DMS53 treated with DMSO at 0.1 percent for 48 hours (cell line): ENCODE measurements at regions not wholly inside any gene's neighbourhood (a gene's known extent, or its start where the extent isn't known, plus 50 kb on each side); places are given as distances from the start of the nearest gene placed in this dataset.

Experiments
- DNase-seq: peaks from one replicate; lab custom pipeline; 2025; ENCODE audit not compliant: unreplicated experiment; lab: John Stamatoyannopoulos, UW

DNA sequence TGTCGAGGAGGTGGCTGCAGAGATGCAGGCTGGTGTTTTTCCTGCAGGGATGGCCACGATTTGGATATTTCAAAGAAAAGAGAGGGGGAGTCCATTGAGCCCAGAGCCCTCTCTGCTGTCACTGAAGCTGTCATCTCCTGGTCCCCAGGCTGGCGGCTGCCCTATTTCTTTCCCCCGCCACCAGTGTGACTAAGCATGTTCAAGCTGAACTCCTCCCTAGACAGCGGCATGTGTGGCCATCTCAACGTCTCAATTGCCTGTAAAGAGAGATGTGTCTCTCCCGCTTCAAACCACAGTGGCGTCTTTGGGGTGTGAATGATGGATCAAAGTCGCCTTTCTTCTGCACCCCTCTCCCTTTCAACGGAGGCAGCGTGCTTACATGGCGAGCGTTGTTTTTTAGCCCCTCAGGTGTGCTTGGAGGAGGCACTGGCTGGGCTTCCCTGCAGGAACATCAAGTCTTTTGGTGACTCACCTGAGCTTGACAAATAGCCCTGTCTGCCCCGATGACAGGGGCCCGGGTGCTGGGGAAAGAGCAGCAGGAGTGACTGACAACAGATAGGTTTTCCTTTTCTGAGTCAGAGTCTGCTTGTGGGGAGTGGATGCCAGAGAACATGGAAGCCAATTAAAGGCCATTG, 346.4 kb upstream of the AJAP1 start:
- no peak for DNase-seq

DNA sequence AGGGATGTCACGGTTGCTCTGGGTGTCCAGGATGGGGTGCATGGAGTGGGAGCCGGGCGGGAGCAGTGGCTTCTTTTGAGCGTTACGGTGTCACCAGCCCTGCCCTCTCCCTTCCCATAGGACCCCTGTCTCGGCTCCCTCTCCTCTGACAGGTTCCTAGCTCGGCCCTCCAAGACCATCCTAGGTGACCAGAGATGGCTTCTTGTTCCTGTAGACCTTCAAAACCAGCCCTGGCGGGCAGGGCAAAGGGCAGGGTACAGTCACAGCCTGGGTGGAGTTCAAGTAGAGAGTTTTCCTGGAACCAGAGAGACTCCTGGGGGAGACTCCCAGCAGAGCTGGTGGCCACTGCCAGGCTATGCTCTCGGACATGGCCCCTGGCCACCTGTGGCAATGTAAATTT, 345.6 kb upstream of the AJAP1 start:
- no peak for DNase-seq

DNA sequence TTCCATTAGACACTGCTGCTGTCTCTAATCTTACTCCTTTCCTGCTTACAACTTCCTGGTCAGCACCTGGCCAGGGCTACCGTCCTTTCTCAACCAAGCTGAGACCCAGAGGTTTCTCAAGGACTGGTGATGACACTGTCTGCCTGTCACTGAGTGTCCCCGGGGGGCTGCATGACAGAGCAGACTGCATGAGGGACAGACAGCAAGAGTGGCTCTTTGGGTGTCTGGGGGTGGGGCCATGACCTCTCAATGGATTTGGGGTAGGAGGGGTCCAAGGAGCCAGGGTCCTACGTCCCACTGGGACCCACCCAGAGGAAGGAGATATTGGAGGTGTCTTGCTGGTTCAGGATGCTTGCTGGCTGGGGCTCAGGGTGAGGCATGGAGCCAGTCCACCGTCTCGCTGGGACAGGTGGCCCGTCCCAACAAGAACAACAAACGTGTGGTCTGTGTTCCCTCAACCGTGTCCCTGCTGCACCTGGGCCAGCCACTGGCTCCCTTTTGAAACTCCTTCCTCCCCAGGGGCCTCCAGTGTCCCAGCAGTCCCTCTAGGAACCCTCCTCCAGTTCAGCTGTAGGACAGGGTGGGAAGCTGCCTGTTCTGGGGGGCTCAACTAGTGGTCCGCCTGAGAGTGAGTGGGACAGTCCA, 344.6 kb upstream of the AJAP1 start:
- no peak for DNase-seq

DNA sequence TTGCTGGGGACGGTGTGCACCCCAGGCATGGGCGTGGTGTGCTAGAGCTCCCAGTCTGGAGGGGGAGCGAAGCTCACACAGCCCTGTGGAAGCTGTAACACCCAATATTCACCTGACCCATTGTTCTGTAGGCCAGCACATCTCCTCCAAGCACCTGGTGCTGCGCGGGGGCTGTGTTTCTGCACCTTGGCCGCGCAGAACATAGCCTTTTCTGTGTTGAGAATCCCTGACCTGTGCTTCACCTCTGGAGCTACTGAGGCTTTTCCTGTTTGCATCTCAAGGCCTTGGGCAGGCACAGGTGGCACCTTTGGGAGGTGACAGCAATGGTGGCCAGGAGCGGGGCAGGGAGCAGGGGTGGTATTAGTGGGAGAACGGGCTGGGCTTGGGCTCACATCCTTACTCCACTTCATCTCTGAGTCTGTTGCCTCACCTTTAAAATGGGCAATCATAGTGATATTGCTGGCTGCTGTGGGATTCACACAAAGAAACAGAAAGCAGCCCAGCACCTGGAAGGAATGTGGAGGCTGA, 343.9 kb upstream of the AJAP1 start:
- no peak for DNase-seq

DNA sequence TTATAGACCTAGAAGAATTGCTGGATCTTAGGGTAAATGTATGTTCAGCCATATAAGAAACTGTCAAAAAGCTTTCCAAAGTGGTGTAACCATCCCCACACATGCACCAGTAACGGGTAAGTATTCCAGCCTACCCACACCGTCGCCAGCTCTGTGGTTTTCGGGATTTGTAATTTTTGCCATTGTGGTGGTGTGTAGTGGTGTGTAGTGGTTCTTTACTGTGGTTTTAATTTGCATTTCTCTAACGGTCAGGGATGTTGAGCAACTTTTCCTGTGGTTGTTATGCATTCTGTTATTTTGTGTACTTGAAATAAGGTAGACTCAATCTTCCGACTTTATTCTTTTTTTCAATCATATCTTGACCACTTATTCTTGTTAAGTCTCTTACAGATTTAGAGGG, 342.4 kb upstream of the AJAP1 start:
- no peak for DNase-seq

DNA sequence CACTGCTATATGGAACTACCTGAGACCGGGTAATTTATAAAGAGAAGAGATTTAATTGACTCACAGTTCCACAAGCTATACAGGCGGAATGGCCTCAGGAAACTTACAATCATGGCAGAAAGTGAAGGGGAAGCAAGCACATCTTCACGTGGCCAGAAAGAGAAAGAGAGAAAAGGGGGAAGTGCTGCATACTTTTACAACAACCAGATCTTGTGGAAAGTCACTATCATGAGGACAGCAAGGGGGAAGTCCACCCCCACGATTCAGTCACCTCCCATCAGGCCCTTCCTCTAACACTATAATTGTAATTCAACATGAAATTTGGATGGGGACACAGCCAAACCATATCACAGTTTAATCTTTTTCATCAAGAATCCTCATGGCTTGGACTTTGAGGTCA, 339.2 kb upstream of the AJAP1 start:
- DNase-seq: no peak

DNA sequence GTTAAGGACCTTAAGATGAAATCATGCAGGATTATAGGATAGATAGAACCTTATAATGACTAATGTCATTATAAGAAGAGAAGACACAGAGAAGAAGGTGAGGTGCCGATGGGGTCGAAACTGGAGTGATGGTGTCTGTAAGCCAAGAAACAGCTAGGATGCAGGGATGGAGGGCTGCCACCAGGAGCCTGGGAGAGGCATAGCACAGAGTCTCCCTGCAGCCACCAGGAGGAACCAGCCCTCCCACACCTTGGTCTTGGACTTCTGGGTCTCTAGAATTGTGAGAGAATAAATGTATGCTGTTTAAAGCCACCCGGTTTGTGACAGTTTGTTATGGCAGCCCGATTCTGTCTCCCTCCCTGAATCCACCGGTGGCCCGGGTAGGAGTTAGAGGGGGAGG, 337.2 kb upstream of the AJAP1 start:
- DNase-seq: no peak

DNA sequence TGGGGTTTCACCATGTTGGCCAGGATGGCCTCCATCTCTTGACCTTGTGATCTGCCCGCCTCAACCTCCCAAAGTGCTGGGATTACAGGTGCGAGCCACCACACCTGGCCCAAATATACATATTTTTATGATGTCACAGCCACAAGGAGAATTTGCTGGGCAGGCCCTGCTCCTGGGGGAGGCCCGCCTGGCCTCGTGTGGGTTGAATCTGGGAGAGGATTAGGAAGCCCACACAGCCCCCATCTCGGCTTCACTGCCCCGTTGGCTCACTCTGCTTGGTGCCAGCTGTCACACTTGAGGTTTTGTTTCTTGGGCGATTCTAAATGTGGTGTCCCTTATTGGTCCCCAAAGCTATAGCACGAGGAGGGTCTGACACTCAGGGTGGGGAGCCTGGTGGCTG, 335.7 kb upstream of the AJAP1 start:
- DNase-seq: no peak

DNA sequence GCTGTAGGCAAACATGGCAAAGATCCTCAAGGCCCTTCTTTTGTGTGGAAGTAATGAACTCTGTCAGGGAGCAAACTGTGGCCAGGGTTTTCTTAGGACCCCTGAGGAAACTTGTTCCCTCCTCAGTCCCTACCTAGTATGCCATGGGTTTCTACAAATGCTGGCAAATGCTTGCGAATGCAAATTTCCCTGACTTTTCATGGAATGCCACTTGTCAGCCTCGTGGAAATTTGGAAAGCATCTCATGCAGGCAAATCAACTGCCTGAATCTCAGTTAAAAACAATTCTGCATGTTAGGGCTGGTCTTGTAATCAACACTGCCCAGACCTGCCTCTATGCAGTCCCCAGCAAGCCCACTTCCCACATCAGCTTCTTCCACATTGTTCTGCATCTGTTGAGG, 334.9 kb upstream of the AJAP1 start:
- no peak for DNase-seq

DNA sequence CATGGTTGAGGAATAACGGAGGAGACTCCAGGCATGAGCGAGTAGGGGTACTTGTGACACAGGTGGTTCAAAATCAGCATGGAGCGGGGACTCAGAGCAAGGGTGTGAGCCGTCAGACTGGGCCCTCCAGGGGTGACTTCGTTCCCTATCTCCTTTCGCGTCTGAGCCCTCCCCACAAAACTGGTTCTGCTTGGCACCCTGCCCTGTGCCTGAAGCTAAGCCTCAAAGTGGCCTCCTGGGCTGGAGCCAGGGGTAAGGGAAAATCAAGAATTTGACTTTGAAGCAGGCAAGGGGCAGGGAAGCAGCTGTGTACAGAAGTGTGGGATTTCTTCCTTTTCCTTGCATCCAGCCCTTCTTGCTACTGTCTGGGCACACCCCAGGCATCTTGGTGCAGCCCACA, 331.5 kb upstream of the AJAP1 start:
- no peak for DNase-seq

DNA sequence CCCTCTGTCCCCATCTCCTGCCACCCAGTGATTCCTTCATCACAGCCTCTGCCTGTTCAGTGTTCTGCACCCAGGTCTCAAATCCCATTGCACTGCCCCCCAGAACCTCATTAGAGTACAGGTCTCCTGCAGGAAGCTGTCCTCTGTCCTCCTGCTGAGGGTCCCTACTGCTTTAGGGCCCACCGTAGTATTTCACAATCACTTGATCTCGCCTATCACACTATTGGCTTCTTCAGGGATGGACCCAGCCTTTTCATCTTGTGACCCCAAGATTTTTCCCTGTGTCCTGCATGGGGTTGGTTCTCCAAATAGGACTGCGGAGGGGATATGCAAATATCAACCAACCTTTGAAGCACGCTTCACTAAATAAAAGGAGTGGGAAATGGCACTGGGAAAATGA, 331.1 kb upstream of the AJAP1 start:
- DNase-seq: no peak

DNA sequence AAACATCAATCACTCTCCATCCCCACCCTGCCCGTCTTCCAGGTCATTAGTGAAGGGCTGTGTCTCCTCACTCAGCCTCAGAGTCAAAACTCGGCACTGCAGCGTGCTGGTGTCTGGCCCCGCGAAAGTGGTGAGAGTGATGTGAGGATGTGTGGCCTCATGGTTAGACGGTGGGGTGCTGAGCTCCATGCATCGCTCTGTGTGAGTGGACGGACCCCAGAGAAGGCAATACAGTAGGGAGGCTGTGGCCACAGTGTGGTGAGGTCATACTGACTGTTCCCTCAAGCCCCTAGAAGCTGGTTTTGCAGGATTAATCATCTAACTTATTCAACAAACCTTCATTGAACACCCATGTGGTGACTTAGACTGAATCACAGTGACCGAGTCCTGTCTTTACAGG, 329.9 kb upstream of the AJAP1 start:
- DNase-seq: no peak

DNA sequence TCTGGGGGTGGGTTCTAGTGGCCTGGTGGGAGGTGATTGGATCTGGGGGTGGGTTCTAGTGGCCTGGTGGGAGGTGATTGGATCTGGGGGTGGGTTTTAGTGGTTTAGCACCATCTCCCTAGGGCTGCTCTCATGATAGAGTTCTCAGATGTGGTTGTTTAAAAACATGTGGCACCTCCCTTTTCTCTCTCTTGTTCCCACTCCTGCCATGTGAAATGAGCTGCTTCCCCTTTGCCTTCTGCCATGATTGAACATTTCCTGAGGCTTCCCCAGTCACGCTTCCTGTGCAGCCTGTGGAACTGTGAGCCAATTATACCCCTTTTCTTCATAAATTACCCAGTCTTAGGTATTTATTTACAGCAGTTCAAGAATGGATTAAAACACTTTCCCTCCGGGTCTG, 327.3 kb upstream of the AJAP1 start:
- no peak for DNase-seq

DNA sequence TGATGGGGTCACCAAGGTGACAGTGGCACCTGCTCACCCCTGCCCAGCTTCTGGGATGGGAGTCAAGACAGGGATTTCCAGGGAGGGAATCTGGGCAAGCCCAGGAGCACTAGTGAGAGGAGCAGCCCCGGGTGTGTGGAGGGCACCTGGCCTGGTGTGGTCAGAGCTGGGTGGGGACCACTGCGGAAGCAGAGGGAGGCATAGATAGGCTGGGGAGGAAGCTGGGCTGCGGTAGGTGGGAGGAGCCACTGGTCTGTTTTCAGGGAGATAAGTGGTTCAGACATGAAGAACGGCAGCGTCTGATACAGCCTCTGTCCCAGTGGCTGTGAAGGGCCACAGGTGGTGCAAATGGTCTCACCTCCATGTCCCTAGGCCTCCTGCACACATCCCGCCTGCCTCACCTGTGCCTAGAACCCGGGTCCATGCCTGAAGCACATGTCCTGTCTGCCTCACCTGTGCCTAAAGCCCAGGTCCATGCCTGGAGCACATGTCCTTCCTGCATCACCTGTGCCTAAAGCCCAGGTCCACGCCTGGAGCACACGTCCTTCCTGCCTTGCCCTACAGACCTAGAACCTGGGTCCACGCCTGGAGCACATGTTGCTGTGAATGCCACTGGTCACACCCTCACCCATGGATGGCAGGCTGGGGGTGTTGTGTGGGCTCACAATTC, 325.9 kb upstream of the AJAP1 start:
- DNase-seq: no peak

DNA sequence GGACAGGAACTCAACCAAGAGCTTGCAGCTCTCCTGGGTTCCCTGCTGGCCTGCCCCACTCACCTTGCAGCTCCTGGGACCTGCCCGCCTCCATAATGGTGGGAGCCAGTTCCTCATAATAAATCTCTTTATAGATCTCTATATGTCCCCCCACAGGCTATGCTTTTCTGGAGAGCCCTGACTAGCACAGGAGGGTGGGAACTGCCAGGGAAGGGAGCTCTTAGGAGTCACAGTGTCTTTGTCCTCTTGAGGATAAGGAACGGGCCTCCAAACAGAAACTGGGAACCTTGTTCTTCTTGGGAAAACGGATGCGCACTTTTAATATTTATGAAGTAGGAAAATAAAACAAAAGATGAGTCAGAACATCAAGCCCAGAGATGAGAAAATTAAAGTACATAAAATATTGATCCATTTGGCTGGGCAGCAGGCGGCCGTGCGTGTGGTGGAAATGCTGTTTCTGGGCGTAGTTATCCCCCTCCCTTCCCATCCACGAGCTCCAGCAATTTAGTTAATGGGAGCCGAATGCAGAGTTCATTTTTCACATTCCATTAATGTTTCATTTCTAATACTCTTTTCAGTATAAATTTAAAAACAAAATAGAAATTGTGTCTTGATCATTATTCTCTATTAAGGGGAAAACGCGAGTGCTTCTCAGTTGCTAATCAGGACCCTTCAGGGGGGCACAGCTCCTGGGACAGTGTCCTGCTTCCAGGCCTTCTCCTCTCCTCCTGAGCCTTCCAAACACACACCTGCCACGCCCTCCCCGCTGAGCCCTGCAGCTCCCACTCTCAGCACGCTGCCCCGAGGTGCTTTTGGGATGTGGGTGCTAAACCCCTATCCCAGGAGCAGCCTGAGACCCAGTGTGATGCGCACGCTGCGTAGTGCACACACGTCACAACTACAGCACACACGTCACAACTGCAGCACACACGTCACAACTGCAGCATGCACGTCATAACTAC, 323.3 kb upstream of the AJAP1 start:
- no peak for DNase-seq

DNA sequence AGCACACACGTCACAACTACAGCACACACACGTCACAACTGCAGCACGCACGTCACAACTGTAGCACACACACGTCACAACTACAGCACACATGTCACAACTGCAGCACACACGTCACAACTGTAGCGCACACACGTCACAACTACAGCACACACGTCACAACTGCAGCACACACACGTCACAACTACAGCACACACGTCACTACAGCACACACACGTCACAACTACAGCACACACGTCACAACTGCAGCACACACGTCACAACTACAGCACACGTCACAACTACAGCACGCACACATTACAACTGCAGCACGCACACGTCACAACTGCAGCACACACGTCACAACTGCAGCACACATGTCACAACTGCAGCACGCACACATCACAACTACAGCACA, 322.6 kb upstream of the AJAP1 start:
- DNase-seq: no peak

DNA sequence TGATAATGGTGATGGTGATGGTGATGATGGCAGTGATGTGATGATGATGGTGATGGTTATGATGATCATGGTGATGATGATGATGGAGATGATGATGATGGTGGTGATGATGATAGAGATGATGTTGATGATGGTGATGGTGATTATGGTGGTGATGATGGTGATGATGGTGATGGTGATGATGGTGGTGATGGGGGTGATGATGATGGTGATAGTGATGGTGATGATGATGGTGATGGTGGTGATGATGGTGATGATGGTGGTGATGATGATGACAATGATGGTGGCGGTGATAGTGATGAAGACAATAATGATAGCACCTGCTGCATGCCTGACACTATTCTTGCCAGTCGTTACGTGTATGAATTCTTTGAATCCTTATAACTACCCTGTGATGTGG, 317.9 kb upstream of the AJAP1 start:
- DNase-seq: no peak

DNA sequence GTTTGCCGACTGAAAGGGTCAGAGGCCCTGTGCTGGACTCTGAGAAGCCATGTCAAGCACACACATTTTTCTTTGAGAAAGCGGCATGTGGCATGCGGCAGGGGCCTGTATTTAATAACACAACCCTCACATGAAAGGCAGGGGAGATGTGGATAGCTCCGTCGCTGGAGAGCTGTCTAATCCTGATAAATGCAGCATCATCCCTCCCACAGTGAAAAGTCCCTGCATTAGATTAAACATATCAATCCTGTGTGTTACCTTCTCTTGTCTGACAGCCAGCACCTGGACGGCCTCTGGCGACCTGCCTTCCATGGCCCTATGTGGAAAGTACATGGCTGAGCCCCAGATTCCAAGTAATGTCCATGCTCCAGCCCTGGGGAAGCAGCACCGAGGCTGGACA, 313.0 kb upstream of the AJAP1 start:
- DNase-seq: no peak

DNA sequence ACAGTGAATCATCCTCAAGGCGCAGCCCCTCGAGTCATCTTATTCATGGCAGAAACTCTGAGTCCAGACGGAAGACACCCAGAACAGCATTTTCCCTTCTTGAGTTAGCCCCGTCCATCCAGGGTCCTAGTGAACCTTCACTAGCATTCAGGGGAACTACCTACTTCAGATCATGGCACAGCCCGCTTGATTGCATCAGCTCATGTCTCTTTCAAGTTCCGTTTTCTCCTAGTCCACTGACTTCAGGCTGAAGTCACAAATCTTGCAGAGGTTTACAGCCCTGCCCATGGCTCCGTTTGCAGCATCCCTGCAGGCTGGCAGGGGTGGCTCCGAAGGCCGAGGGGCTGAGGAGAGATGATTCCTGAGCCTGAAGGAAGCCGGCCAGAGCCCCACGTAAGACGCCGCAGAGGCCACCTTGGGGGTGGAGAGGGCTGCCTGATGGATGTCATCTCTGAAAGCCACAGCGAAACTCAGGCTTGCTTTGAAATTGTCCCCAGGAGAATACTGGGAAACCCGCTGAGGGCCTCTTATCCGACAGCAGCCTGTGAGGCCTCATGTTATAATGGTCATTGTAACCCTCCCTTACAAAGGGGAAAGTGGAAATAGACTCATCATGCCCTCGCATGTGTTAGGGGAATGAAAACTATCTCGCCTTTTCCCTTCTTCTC, 310.2 kb upstream of the AJAP1 start:
- no peak for DNase-seq

DNA sequence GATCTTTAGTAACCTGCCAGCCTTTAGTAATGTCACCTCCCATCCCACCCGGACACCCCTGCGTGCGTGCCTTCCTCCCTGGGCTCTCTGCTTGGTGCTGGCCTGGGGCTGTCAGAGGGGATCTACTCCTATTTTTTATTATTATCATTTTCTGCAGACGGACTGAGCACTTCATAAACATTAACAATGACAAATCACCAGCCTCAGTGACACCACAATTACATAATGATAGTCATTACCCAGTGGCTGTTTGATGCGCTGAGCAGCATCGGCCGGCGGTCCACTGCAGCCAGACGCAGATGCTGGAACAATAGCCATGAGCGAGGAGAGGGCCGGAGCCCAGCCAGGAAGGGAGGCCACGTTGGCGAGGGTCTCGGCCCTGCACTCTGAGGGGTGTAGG, 309.3 kb upstream of the AJAP1 start:
- no peak for DNase-seq

DNA sequence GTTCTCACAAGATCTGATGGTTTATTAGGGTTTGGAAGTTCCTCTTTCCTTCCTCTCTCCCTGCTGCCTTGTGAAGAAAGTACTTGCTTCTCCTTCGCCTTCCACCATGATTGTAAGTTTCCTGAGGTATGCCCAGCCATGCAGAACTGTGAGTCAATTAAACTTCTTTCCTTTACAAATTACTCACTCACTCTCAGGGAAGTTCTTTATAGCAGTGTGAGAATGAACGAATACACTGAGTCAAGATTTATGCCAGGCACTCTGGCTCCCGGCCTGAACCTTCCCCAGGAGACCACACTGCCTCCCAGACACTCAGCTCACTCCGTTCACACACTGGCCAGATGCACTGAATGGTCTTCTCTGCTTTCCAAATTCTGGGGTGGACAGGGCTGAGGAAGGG, 308.3 kb upstream of the AJAP1 start:
- no peak for DNase-seq
